Muscle of leg (tissue), 3 donors: ENCODE measurements at regions not wholly inside any gene's neighbourhood (a gene's known extent, or its start where the extent isn't known, plus 50 kb on each side); places are given as distances from the start of the nearest gene placed in this dataset.

Source experiments
- DNase-seq: peaks from one replicate; pipeline ENCODE4 v3.0.0; 2013
- H3K27ac ChIP-seq: one replicate; pipeline ENCODE4 v1.5.1; 2013; ENCODE audit warnings: mild to moderate bottlenecking, low read length, control low read depth
- H3K27me3 ChIP-seq: one replicate; pipeline ENCODE4 v1.6.1; 2013; ENCODE audit warnings: low read length; ENCODE audit not compliant: control insufficient read depth, insufficient read depth
- H3K36me3 ChIP-seq: one replicate; pipeline ENCODE4 v1.6.1; 2013; ENCODE audit warnings: low read length; ENCODE audit not compliant: control insufficient read depth, insufficient read depth
- H3K4me1 ChIP-seq: one replicate; pipeline ENCODE4 v1.6.1; 2013; ENCODE audit warnings: low read length; ENCODE audit not compliant: control insufficient read depth, insufficient read depth
- H3K4me3 ChIP-seq: one replicate; pipeline ENCODE4 v1.5.1; 2013; ENCODE audit warnings: low read length, control low read depth
- H3K9me3 ChIP-seq: replicated peaks from 2 replicates; pipeline ENCODE4 v1.6.1; 2013; ENCODE audit warnings: low read depth, low read length; ENCODE audit not compliant: control insufficient read depth
- WGBS: methylation state at CpG from one replicate; pipeline ENCODE4 v1.1.5; 2013; ENCODE audit warnings: missing lambda C conversion rate; ENCODE audit not compliant: insufficient coverage; 5-methylcytosine and 5-hydroxymethylcytosine counted together

DNA sequence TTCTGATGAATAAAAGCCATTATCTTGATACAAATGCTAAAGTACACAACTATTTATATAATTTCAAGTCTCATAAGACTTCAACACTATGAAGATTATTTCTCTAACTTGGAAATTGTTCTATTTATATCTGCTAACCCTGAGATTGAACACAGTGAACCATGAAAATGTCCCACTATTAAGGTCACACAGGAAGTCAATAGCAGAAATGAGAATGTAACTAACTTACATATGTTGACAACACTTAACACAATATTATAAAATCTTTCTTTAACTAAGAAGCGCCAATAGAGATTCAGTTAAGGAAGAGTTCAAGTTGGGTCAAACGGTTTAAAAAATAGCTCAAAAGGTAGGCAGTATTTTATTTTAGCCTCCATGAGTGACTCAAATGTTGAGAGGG lies 551.8 kb upstream of the CBLB start:
- no peak overlapping the region for H3K27ac ChIP-seq
- H3K4me1 ChIP-seq: no peaks in the 10 kb centered on the region
- 61% methylated on average over 2 of the region's 2 CpGs for WGBS
- no peaks in the 10 kb centered on the region for H3K9me3 ChIP-seq
- no peak overlapping the region for H3K4me3 ChIP-seq
- H3K27me3 ChIP-seq: no peaks in the 10 kb centered on the region
- H3K36me3 ChIP-seq: no peaks in the 10 kb centered on the region
- DNase-seq: no peak

DNA sequence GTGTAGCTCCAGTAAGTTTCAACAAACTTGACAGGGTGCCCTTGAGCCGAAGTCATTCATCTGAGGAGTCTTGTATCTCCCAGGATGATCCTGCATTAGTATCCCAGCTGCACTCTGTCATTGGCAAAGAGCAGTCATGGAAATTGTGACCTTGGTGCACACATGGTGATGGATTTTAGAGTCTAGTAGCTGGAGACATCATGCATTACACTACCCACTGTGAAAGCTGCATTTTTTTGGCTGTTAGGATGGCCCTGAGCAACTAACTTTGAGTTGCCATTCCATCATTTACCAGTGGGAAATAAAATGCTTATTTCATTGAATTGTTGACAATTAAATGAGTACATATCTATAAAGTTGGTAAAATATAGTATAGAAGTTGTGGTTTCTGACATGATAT lies 552.6 kb upstream of the CBLB start:
- Histone ChIP-seq H3K4me3 (no peak overlapping the region), H3K27me3 (no peaks in the 10 kb centered on the region), H3K9me3 (no peaks in the 10 kb centered on the region), H3K27ac (no peak overlapping the region), H3K4me1 (no peaks in the 10 kb centered on the region), H3K36me3 (no peaks in the 10 kb centered on the region)
- 83% methylated on average over 1 of the region's 1 CpG for WGBS
- no peak for DNase-seq

DNA sequence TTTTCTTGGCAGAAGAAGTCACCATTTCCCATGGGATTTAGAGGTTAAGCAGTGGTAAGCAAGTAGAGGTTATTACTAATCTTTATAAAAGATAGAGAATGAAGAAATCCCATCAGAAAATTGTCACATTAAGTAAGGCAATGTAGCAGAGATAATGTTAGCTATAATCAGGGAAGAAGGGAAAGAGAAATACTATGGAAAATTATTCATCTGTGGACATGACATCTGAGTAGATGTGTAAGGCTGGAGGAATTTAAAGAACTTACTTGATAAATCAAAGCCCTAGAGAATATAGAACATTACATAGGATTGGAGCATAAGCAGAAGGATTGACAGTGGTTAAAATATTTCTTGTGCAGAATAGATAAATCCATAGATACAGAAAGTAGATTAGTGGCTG lies 553.1 kb upstream of the CBLB start:
- Histone ChIP-seq H3K27ac (no peak overlapping the region), H3K36me3 (no peaks in the 10 kb centered on the region), H3K4me3 (no peak overlapping the region), H3K9me3 (no peaks in the 10 kb centered on the region), H3K4me1 (no peaks in the 10 kb centered on the region), H3K27me3 (no peaks in the 10 kb centered on the region)
- no peak for DNase-seq

DNA sequence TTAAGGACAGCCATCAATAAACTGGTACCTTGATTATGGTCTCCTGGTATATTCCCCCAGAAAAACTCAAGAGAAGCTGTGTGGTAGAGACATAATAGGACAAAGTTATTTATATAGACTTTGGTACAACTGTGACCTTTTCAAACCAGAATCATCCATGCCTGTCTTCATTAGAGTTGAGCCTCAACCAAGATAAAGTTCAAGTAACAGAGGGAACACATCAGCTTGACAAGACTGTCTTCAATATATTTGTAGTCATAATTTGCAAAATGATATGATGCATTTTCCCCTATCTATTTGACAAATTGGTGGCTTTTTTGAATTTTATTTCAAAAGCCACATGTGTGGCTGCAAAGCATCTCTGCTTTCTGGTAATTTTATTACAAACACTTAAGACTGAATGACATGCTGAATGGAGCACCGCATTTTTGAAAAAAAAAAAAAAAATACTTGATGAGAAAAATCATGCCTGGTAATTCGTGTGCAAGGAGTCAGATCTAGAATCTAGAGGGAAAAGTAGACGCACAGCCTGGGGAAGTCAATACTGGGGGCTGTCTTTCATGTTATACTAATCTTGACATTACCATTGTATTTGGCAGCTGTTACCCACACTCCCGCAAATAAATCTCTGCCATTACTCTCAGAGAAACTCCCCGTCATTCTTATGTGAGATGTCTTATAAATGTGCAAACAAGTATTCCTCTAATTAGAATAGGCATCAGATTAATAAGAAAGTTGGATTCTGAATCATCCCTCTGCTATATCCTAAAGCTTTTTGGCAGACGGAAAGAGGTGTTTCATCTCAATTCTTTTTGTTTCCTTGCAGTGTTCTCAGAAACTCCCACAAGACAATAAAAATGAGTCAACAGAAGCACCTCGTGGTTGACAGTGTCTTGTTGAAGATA lies 554.8 kb upstream of the CBLB start:
- no peak for DNase-seq
- Histone ChIP-seq H3K4me3 (no peak overlapping the region), H3K9me3 (no peaks in the 10 kb centered on the region), H3K4me1 (no peaks in the 10 kb centered on the region), H3K27me3 (no peaks in the 10 kb centered on the region), H3K36me3 (no peaks in the 10 kb centered on the region), H3K27ac (no peak overlapping the region)
- no CpG with 5 or more reads among the region's 7 CpGs for WGBS

DNA sequence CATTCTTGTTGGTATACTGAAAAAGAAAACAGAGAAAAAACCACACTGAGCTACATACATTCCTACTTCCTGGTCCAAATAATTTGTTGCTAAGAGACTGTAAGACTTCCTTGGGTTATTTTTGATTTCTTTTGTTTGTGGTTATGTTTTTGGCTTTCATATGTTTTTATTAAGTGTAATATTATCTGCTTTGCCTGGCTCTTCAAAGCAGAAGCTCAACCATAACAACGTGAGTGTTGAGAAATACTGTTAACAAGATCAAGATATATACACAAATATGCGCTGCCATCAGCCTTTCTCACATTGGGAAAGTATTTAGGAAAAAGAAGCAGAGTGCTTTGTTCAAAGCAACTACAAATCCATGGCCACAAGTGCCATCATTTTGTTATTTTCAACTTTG lies 556.2 kb upstream of the CBLB start:
- H3K36me3 ChIP-seq: no peaks in the 10 kb centered on the region
- no peaks in the 10 kb centered on the region for H3K9me3 ChIP-seq
- no peak overlapping the region for H3K27ac ChIP-seq
- DNase-seq: peak; percentile 15
- H3K27me3 ChIP-seq: no peaks in the 10 kb centered on the region
- H3K4me3 ChIP-seq: no peak overlapping the region
- no CpG with 5 or more reads among the region's 2 CpGs for WGBS
- H3K4me1 ChIP-seq: no peaks in the 10 kb centered on the region

DNA sequence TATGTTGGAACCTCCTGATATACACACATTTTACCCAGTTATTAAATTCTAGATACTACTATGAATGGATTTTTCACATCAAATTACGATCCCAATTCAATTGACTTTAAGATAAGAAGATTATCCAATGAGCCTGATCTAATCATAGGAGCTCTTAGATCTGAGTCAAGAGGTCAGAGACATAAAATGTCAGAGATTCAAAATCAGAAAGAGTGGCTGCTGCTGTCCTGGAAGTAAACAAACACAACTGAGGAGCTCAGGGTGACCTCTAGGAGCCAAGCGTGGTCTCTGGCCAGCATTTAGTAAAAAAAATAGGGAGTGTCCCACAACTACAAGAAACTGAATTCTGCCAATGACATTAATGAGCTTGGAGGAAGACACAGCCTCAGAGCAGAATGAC lies 557.1 kb upstream of the CBLB start:
- Histone ChIP-seq H3K9me3 (no peaks in the 10 kb centered on the region), H3K27ac (no peak overlapping the region), H3K4me1 (no peaks in the 10 kb centered on the region), H3K27me3 (no peaks in the 10 kb centered on the region), H3K36me3 (no peaks in the 10 kb centered on the region), H3K4me3 (no peak overlapping the region)
- WGBS: no CpG with 5 or more reads among the region's 2 CpGs
- DNase-seq: no peak

DNA sequence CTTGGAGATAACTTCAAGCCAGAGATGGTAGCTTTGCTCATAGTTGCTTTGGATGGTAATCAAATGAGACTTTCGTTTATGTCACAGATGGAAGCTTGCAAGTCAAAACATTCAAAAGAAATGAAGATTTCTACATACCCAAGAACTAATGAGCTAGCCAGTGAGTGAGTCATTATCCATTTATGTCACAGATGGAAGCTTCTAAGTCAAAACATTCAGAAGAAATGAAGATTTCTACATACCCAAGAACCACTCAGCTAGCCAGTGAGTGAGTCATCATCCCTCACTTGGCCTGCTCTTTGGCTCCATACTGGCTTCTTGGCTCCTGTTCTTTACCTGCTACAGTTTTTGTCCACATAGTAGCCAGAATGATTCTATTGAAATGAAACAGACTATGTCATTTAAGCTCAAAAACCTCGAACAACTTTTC lies 559.8 kb upstream of the CBLB start:
- no peaks in the 10 kb centered on the region for H3K4me1 ChIP-seq
- H3K4me3 ChIP-seq: no peak overlapping the region
- DNase-seq: peak; percentile 26
- H3K27me3 ChIP-seq: no peaks in the 10 kb centered on the region
- no peaks in the 10 kb centered on the region for H3K36me3 ChIP-seq
- no peak overlapping the region for H3K27ac ChIP-seq
- no peaks in the 10 kb centered on the region for H3K9me3 ChIP-seq
- WGBS: no CpG with 5 or more reads among the region's 2 CpGs

DNA sequence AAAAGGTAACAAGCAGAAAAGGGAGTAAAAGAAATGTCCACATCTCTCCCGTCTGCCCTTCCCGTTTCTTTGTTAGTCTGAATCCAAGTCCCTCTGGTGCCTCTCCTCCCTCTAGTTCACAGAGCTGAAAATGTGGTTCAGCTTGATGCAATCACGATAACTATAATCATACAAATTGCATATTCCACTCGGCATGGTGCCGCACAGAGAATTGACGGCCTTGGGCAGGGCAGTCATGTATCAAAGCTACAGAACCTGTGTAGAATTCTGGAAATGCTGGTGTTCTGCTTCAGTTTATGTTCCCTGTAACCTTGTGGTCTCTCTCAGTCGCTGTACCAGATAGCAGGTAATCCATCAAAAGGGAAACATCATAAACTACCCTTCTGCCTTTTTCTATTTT lies 562.9 kb upstream of the CBLB start:
- H3K36me3 ChIP-seq: no peaks in the 10 kb centered on the region
- no peaks in the 10 kb centered on the region for H3K27me3 ChIP-seq
- WGBS: 93% methylated on average over 5 of the region's 7 CpGs
- no peaks in the 10 kb centered on the region for H3K9me3 ChIP-seq
- no peaks in the 10 kb centered on the region for H3K4me1 ChIP-seq
- no peak overlapping the region for H3K4me3 ChIP-seq
- H3K27ac ChIP-seq: no peak overlapping the region
- DNase-seq: no peak

DNA sequence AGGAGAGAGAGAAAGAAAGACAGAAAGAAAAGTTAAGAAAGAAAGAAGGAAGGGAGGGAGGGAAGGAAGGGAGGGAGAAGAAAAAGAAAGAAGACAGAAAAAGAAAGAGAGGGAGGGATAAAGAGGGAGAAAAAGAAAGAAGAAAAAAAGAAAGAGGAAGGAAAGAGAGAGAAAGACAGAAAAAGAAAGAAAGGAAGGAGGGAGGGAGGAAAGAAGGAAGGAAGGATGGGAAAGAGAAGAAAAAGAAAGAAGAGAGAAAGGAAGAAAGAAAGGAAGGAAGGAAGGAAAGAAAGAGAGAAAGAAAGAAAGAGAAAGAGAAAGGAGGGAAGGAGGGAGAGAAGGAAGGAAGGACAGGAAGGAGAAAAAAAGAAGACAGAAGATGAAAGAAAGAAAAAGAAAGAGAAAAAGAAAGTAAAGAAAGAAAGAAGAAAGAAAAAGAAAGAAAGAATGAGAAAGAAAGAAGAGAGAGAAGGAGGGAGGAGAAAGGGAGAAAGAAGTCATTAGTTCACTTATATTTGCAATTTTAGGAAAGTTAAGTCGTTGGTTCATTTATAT lies 567.2 kb upstream of the CBLB start:
- no peak overlapping the region for H3K27ac ChIP-seq
- no peaks in the 10 kb centered on the region for H3K9me3 ChIP-seq
- no peaks in the 10 kb centered on the region for H3K36me3 ChIP-seq
- no CpG with 5 or more reads among the region's 1 CpG for WGBS
- no peaks in the 10 kb centered on the region for H3K4me1 ChIP-seq
- DNase-seq: no peak
- no peak overlapping the region for H3K4me3 ChIP-seq
- no peaks in the 10 kb centered on the region for H3K27me3 ChIP-seq

DNA sequence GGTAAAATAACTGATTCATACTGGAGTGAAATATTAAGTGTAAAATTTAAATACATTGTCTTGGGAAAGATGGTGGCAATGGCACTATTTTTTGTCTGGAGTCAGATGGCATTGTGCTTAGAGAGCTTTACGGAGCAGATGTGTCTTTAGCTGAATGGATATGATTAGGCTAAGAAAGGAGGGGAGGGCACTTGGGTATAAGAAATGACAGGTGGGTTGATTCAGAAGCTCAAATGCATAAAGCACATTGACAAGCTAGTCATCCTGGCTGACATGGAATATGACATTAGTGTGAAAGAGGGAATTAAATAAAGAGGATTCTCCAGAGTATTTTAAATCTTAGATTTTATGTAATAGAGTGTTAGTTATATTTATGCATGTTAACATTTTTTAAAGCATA lies 570.1 kb upstream of the CBLB start:
- Histone ChIP-seq H3K4me3 (no peak overlapping the region), H3K27ac (no peak overlapping the region), H3K36me3 (no peaks in the 10 kb centered on the region), H3K27me3 (no peaks in the 10 kb centered on the region), H3K4me1 (no peaks in the 10 kb centered on the region), H3K9me3 (no peaks in the 10 kb centered on the region)
- WGBS: 100% methylated on average over 1 of the region's 1 CpG
- no peak for DNase-seq
